Heart left ventricle (tissue), 13 donors: ENCODE measurements at regions not wholly inside any gene's neighbourhood (a gene's known extent, or its start where the extent isn't known, plus 50 kb on each side); places are given as distances from the start of the nearest gene placed in this dataset.

Source experiments
- CTCF ChIP-seq, 12 donors: fragments of 200-600 bp; sonication (generic) in 4 of 12; IDR thresholded peaks; one replicate each; pipeline versions ENCODE4 v1.5.0 to v1.8.0; 2018 to 2022; ENCODE audit warnings: antibody characterized with exemption in 12 of 12, mild to moderate bottlenecking in 5 of 12
- POLR2A ChIP-seq, 2 donors: fragments of 450-650 bp; IDR thresholded peaks; one replicate each; pipeline ENCODE4 v1.6.1; 2017; ENCODE audit warnings: antibody characterized with exemption in 2 of 2, mild to moderate bottlenecking in 2 of 2, moderate library complexity in 2 of 2
- donor health status: ischemic (EF 13 %, LVEDD 7.1; RV severe dilation, severe dysfunction).
- donor health status: DM: no; HTN: yes; CAD: no.
- donor health status: DM: no; HTN: no; CAD: no.
- donor health status: ischemic (EF 25% LVEDD 6.9; RV normal size, moderate dysfunction).
- donor health status: ischemic (EF 25% LVEDD 5.7; RV mildly dilated, moderate dysfunction).
- donor health status: ischemic (EF 35%, LVEDD 5.7; RV mildly dilated, moderate dysfunction).
- donor health status: nonischemic (EF 11% LVEDD 7.7; RV severe dilation, severe dysfunction).
- donor health status: DM: yes; HTN: yes; CAD: no.
- donor health status: PGD.
- donor health status: ischemic (EF 29% LVEDD 5.4; RV normal size, mild dysfunction).
- donor health status: nonischemic (EF 23%, LVEDD 6.1; RV moderate dilation, normal function).

GRCh38 chr15:45873781-45874180, 239.0 kb downstream of the SQOR start:
- TF ChIP-seq POLR2A (IDR thresholded peaks at IDR 0.05) (no peak), CTCF (IDR thresholded peaks at IDR 0.05) (no peak)
